ENCODE measurements at regions not wholly inside any gene's neighbourhood (a gene's known extent, or its start where the extent isn't known, plus 50 kb on each side); places are given as distances from the start of the nearest gene placed in this dataset.

GRCh38 chr11:97548280-97548679 is 1158.5 kb downstream of the JRKL start:
- TF ChIP-seq CTCF (IDR thresholded peaks at IDR 0.05) (no peak), POLR2A (IDR thresholded peaks at IDR 0.05) (no peak)

Measured in Peyer's patch (tissue), 4 donors.